Epithelial cell of proximal tubule (primary cell): ENCODE measurements at regions not wholly inside any gene's neighbourhood (a gene's known extent, or its start where the extent isn't known, plus 50 kb on each side); places are given as distances from the start of the nearest gene placed in this dataset.

Source experiments
- DNase-seq: peaks from one replicate; pipeline ENCODE4 v3.0.0-alpha.2; 2011; ENCODE audit warnings: low read depth
- H3K4me3 ChIP-seq: 2 replicates; pipeline ENCODE4 v1.5.1; 2011; ENCODE audit warnings: low read depth, mild to moderate bottlenecking, low read length
- CTCF ChIP-seq: conservative IDR thresholded peaks from 2 replicates; pipeline ENCODE4 v1.5.1; 2012; ENCODE audit warnings: low read depth, mild to moderate bottlenecking, low read length

GRCh38 chr14:96617635-96618034, 115.5 kb downstream of the PAPOLA start:
- H3K4me3 ChIP-seq = no peak overlapping the region
- no peak for TF ChIP-seq CTCF
- DNase-seq = no peak

DNA sequence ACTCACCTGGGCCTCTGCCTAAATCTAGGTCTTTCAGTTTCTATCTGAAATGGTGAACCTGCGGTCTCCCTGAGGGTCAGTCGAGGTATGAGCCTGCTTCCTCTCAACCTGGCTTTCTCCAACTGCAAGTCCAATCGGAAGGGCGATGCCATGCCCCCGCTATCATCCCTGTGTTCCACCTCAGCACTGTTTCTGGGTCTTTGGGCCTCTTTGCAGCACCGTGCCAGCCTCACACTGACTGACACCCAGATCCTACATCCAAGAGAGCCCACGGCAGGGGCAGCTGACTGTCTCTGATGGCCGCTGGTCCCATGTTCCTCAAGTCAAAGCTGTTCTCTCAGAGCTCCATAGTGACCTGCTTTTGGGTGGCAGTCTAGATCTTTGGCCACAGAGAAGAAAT, 120.7 kb downstream of the PAPOLA start:
- no peak for DNase-seq
- no peak overlapping the region for H3K4me3 ChIP-seq
- no peak for TF ChIP-seq CTCF

GRCh38 chr14:96623676-96624484, 121.7 kb downstream of the PAPOLA start:
- no peak for TF ChIP-seq CTCF
- H3K4me3 ChIP-seq = no peak overlapping the region
- DNase-seq = no peak

DNA sequence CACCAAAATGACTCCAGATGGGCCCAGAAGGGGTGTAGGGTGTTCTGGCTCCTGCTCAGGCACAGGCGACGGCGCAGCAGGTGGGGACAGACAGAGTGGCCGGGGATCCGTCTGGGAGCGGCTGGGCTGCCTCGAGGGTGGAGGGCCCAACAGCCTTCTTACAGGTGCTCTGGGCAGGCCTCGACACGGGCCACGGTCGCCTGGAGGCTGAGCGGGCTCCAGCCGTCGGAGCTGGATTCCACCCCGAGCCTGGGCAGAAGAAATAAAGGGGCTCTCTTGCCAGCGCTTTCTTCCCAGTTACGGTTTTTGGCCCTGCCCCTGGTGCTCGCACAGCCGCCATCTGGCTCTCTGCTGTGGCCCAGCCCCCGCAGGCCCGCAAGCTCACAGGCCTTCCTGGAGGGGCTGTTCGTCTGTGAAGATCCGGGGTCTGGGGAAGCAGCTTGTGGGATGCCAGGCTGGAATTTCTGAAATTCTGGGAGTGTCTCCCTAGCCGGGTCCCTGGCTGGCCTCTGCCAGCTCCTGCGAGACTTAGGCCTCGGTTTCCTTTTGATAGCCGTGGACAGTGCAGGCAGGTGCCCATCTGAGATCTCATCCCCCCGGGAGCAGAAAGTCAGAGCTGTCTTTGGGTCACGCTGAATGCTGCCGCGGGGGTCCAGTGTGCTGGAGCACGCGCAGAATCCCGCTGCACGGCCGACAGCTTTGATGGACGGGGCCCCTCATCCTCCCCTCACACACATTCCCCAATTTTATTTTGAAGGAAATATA, 122.7 kb downstream of the PAPOLA start:
- DNase-seq = no peak
- H3K4me3 ChIP-seq = no peak overlapping the region
- TF ChIP-seq CTCF = no peak

DNA sequence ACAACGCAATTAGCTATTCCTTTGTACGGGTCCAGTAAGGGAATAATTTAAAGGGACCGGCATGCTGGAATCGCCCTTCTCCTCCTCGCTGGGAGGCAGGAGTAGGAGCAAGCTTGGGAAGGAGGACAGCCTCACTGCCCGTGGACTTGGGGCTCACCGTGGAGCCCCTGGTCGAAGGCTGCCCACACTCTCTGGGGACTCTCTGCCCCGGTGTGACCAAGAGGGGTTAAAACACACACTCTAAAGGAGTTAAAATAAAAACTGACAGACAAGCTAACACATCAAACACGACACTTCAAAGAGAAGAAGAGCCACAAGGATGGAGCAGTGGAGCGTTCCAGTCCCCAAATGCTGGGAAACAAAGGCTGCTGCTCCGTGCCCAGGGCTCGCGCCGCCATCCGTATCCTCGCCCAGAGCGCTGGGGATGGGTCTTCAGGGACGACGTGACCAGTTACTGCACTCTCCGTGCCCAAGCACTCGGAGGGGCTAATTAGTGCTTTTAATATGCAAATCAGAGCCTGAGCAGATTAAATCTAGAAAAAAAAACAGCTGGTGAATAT, 123.3 kb downstream of the PAPOLA start:
- no peak for DNase-seq
- TF ChIP-seq CTCF = no peak
- H3K4me3 ChIP-seq = no peak overlapping the region

DNA sequence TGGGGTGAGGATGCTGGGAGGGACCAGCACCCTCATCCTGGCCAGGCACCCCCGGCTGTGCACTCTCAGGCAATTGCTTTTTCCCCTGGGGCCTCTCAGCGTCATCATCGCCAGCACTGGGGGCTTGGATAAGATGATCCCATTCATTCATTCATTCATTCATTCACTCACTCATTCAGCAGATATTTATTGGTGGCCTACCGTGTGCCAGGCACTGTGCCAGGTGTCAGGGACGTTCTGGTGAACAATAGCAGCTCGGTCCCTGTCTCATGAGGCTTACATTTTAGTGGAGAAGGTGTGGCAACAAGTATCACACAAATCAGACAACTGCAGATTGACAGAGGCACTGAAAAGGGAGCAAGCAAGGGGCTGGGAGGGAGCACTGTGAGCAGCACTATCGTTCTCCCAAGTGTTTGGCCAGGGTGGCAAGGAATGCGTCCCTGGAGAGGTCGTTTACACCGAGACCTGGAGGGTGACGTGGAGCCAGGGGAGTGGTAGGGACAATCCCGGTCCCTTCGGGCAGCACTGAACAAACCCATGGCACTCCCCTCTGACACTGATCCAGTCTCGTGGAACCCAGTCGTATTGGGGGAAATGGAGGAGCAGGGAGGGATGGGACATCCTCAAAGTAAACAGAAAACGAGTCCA, 124.1 kb downstream of the PAPOLA start:
- TF ChIP-seq CTCF = no peak
- DNase-seq = no peak
- H3K4me3 ChIP-seq = no peak overlapping the region
